GM18870 (cell line): ENCODE measurements at regions not wholly inside any gene's neighbourhood (a gene's known extent, or its start where the extent isn't known, plus 50 kb on each side); places are given as distances from the start of the nearest gene placed in this dataset.

Source experiments
- ATAC-seq: cut with Tn5 transposase; IDR thresholded peaks from one replicate; pipeline ENCODE4 v1.9.1; 2021; ENCODE audit warnings: moderate library complexity; ENCODE audit not compliant: unreplicated experiment

- ATAC-seq: no peak
Observed at GRCh38 chr1:118254491-118255425, 69.7 kb upstream of the SPAG17 start.

DNA sequence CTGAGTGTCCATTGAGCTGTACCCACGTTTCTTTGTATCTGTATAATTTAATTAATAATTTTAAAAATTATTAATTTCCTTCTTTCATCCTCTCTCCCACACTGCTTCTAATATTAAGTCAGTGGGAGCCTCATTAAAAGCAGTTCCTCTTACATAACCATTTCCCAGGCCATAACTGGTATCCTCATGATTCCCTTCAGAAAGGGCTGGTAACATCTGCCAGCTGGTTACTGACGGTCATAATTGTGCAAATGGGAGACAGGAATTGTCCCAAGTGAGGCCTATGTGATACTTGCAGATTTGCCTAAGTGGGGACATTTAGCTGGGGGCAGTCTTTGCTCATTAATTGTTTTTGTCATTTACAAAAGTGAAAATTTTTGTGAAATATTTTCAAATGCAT, 69.0 kb upstream of the SPAG17 start:
- no peak for ATAC-seq

DNA sequence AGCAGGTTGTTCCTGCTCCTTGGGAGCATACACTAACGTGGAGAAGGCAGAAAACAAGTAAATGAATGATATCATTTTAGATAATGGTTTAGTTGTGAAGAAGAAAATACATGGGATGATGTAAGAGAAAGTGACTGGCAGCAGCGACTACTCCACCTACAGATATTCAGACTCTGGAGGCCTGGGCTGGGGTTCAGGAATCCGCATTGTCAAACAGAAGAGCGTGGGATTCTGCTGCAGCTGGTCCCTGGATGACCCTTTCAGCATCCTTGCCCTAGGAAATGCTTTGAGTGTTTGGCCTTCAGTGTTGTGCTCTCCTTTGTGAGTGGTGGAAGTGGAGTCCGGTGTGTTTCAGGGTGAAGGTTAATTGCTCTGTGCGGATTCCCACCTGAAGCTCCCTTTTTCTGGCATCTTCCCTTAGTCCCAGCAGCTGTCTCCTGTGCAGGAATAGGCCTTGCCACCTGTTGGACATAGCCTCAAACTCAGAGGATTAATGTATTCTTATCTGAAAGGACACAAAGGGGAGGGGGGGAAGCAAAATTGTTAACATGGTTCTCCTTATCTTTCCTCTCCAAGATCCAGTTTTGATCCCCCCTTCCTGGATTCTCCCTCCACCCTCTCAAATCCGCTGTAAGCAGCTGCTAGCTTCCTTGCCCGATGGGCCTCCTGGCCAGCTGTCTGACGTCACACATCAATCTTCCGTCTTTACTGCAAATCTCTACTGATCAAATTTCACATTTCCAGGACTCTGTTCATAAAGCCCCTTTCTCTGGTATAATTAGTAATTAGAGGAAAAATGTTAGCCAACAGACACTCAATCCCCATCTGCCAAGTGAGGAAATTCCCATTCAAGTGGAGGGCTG, 68.3 kb upstream of the SPAG17 start:
- no peak for ATAC-seq

GRCh38 chr1:118252624-118253023, 67.6 kb upstream of the SPAG17 start:
- no peak for ATAC-seq

GRCh38 chr1:118250232-118250631, 65.2 kb upstream of the SPAG17 start:
- ATAC-seq: no peak

- ATAC-seq: no peak
Observed at GRCh38 chr1:118249641-118250040, 64.6 kb upstream of the SPAG17 start.

GRCh38 chr1:118247593-118247992, 62.6 kb upstream of the SPAG17 start:
- ATAC-seq: no peak

DNA sequence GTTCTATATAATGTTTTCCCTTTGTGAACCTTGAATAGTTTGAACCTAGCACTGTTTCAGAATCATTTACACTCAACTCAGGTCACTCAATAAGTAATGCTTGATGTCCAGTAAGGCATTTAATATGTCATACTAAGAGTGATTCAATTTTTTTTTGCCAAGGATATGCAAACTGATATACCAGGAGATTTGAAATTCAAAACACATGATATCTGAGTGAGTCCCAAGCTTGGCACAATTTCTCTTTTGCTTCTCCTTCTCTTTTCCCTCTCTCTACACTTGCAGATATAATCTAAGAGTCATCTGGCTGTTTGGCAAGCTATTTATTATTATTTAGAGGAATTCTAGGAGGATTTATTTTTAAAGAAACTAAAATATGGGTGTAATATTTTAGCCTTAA, 61.6 kb upstream of the SPAG17 start:
- ATAC-seq: no peak

DNA sequence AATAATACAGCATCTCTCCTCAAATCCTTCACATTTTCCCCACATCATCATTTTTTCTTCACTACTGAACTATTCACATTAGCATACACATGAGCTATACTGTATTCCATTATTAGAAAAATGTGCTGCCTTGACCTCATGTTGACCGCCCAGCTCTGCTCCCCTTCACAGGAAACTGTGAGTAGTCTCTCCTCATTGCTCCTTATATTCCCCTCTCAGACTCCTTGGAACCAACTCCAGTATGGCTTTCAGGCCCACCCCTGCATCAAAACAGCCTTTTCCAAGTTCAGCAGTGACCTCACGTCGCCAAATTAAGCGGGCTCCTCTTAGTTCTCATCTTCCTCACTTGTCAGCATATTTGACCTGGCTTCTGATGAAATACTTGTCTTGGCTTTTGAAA, 59.2 kb upstream of the SPAG17 start:
- ATAC-seq: no peak

- no peak for ATAC-seq
Observed at GRCh38 chr1:118243269-118243668, 58.2 kb upstream of the SPAG17 start.
